SK-N-SH treated with all-trans-retinoic acid at 6 μM for 48 hours (cell line): ENCODE measurements at regions not wholly inside any gene's neighbourhood (a gene's known extent, or its start where the extent isn't known, plus 50 kb on each side); places are given as distances from the start of the nearest gene placed in this dataset.

Experiments
- ARNTL ChIP-seq: fragments of 450-650 bp; formaldehyde crosslinking; IDR thresholded peaks from 2 replicates; pipeline ENCODE4 v1.5.0; 2020; ENCODE audit warnings: low read depth, mild to moderate bottlenecking, moderate library complexity, borderline replicate concordance
- GLIS3 ChIP-seq: fragments of 250-450 bp; sonication (Bioruptor Pico); IDR thresholded peaks from 2 replicates; pipeline ENCODE4 v1.5.0; 2020; ENCODE audit warnings: mild to moderate bottlenecking, moderate library complexity
- OSR1 ChIP-seq: fragments of 250-450 bp; sonication (Bioruptor Pico); IDR thresholded peaks from 2 replicates; pipeline ENCODE4 v1.8.0; 2022; ENCODE audit warnings: moderate library complexity, mild to moderate bottlenecking, inconsistent platforms
- PPARA ChIP-seq: fragments of 250-450 bp; sonication (Bioruptor Pico); IDR thresholded peaks from 2 replicates; pipeline ENCODE4 v1.5.0; 2020; ENCODE audit warnings: mild to moderate bottlenecking, borderline replicate concordance
- RARB ChIP-seq: fragments of 250-450 bp; sonication (Bioruptor Pico); IDR thresholded peaks from 2 replicates; pipeline ENCODE4 v1.8.0; 2021; ENCODE audit warnings: mild to moderate bottlenecking, moderate library complexity
- SNAI2 ChIP-seq: fragments of 250-450 bp; sonication (Bioruptor Pico); IDR thresholded peaks from 2 replicates; pipeline ENCODE4 v1.5.0; 2020; ENCODE audit warnings: mild to moderate bottlenecking, moderate library complexity
- TCF4 ChIP-seq: fragments of 250-450 bp; sonication (Bioruptor Pico); IDR thresholded peaks from 2 replicates; pipeline ENCODE4 v1.8.0; 2021; ENCODE audit warnings: mild to moderate bottlenecking, moderate library complexity, borderline replicate concordance
- ZFP3 ChIP-seq: fragments of 250-450 bp; sonication (Bioruptor Pico); IDR thresholded peaks from 2 replicates; pipeline ENCODE4 v1.5.0; 2020; ENCODE audit warnings: mild to moderate bottlenecking, moderate library complexity
- ZNF565 ChIP-seq: fragments of 450-650 bp; formaldehyde crosslinking; conservative IDR thresholded peaks from 2 replicates; pipeline ENCODE4 v1.5.0; 2020; ENCODE audit warnings: low read depth, mild to moderate bottlenecking, moderate library complexity
- ZNF8 ChIP-seq: fragments of 450-650 bp; formaldehyde crosslinking; IDR thresholded peaks from 2 replicates; pipeline ENCODE4 v1.5.0; 2020; ENCODE audit warnings: mild to moderate bottlenecking, moderate library complexity
- TF ChIP-seq, protein P1 (sequence below): fragments of 250-450 bp; sonication (Bioruptor Pico); IDR thresholded peaks from 2 replicates; pipeline ENCODE4 v1.8.0; 2020; ENCODE audit warnings: mild to moderate bottlenecking, moderate library complexity, borderline replicate concordance
- TF ChIP-seq, protein P2 (sequence below): fragments of 250-450 bp; sonication (Bioruptor Pico); IDR thresholded peaks from 2 replicates; pipeline ENCODE4 v1.8.0; 2021; ENCODE audit warnings: low read depth, mild to moderate bottlenecking, moderate library complexity, borderline replicate concordance

DNA sequence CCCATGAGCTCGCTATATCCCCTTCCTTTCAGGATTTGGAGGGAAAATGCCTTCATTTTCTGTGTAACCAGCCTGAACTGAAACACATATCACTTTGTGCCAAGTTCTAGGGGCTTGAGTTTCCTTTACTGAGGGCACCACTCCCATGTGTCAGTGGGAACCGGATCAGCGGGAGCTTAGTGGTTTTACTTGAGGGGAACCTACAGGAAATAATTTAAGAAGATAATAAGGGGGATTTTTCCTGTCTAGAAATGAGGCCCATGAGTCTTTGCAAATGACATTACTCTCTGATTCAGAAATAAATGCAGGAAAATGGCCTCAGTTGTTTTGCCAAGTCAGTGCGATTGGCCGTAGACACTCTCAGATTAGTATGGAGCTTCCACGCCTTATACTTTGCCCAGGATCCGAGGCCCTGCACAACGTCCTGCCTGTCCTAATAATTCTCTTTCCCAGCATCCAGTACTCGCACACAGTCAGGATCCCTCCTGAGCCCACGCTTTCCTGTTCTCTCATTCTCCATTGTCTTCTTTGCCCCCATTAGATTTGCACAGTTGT is 86.4 kb upstream of the LYZL1 start:
- TF ChIP-seq, protein P1, sequence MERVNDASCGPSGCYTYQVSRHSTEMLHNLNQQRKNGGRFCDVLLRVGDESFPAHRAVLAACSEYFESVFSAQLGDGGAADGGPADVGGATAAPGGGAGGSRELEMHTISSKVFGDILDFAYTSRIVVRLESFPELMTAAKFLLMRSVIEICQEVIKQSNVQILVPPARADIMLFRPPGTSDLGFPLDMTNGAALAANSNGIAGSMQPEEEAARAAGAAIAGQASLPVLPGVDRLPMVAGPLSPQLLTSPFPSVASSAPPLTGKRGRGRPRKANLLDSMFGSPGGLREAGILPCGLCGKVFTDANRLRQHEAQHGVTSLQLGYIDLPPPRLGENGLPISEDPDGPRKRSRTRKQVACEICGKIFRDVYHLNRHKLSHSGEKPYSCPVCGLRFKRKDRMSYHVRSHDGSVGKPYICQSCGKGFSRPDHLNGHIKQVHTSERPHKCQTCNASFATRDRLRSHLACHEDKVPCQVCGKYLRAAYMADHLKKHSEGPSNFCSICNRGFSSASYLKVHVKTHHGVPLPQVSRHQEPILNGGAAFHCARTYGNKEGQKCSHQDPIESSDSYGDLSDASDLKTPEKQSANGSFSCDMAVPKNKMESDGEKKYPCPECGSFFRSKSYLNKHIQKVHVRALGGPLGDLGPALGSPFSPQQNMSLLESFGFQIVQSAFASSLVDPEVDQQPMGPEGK: no peak
- TF ChIP-seq TCF4 (no peak), ZNF565 (CRISPR knock-in tag) (no peak), ARNTL (CRISPR knock-in tag) (no peak), RARB (CRISPR knock-in tag) (no peak), ZFP3 (CRISPR knock-in tag) (no peak), ZNF8 (CRISPR knock-in tag) (no peak), GLIS3 (CRISPR knock-in tag) (no peak), SNAI2 (CRISPR knock-in tag) (no peak), OSR1 (CRISPR knock-in tag) (no peak), PPARA (CRISPR knock-in tag) (no peak)
- TF ChIP-seq, protein P2, sequence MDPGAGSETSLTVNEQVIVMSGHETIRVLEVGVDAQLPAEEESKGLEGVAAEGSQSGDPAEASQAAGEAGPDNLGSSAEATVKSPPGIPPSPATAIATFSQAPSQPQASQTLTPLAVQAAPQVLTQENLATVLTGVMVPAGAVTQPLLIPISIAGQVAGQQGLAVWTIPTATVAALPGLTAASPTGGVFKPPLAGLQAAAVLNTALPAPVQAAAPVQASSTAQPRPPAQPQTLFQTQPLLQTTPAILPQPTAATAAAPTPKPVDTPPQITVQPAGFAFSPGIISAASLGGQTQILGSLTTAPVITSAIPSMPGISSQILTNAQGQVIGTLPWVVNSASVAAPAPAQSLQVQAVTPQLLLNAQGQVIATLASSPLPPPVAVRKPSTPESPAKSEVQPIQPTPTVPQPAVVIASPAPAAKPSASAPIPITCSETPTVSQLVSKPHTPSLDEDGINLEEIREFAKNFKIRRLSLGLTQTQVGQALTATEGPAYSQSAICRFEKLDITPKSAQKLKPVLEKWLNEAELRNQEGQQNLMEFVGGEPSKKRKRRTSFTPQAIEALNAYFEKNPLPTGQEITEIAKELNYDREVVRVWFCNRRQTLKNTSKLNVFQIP (CRISPR knock-in tag): no peak
